MM.1S (cell line): ENCODE measurements at regions not wholly inside any gene's neighbourhood (a gene's known extent, or its start where the extent isn't known, plus 50 kb on each side); places are given as distances from the start of the nearest gene placed in this dataset.

Experiments used
- EZH2 ChIP-seq: fragments of 300-600 bp; sonication (generic); optimal IDR thresholded peaks from 2 replicates; pipeline ENCODE3; 2017; ENCODE audit warnings: low read depth, mild to moderate bottlenecking, antibody characterized with exemption, low read length, mixed read lengths
- TF ChIP-seq, protein P1 (sequence below): fragments of 300-600 bp; sonication (generic); IDR thresholded peaks from 2 replicates; pipeline ENCODE4 v1.5.1; 2016; ENCODE audit warnings: antibody characterized with exemption, low read length, mixed read lengths

DNA sequence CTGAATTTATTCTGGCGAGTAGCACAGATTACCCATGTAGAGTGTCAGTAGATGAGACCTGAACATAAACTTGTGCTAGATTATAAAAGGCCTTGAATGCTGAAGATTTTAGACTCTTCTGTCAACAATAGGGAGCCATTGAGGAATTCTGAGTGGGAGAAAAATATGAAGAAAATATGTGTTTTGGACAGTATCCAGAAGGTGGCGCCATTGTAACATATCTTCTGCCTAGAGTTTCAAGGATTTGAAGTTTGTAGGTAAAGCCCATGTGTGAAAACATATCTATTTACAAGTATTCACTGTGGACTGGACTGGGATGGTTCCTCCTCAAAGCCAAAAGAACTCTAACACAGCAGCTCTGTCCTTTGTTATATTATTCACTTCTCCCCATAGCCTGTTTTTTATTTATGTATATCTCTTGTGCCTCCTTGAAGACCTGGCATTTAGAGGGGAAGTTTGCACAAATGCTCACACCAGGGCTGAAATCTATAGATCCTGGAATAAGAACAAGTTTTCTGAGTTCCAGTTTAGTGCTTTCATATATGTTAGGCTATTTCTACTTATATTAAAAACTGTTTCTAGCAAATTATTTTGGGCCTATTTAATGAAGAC, 124.9 kb downstream of the RDH14 start:
- TF ChIP-seq, protein P1, sequence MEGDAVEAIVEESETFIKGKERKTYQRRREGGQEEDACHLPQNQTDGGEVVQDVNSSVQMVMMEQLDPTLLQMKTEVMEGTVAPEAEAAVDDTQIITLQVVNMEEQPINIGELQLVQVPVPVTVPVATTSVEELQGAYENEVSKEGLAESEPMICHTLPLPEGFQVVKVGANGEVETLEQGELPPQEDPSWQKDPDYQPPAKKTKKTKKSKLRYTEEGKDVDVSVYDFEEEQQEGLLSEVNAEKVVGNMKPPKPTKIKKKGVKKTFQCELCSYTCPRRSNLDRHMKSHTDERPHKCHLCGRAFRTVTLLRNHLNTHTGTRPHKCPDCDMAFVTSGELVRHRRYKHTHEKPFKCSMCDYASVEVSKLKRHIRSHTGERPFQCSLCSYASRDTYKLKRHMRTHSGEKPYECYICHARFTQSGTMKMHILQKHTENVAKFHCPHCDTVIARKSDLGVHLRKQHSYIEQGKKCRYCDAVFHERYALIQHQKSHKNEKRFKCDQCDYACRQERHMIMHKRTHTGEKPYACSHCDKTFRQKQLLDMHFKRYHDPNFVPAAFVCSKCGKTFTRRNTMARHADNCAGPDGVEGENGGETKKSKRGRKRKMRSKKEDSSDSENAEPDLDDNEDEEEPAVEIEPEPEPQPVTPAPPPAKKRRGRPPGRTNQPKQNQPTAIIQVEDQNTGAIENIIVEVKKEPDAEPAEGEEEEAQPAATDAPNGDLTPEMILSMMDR = peak; percentile 61
- no peak for TF ChIP-seq EZH2
